ENCODE measurements at regions not wholly inside any gene's neighbourhood (a gene's known extent, or its start where the extent isn't known, plus 50 kb on each side); places are given as distances from the start of the nearest gene placed in this dataset.

DNA sequence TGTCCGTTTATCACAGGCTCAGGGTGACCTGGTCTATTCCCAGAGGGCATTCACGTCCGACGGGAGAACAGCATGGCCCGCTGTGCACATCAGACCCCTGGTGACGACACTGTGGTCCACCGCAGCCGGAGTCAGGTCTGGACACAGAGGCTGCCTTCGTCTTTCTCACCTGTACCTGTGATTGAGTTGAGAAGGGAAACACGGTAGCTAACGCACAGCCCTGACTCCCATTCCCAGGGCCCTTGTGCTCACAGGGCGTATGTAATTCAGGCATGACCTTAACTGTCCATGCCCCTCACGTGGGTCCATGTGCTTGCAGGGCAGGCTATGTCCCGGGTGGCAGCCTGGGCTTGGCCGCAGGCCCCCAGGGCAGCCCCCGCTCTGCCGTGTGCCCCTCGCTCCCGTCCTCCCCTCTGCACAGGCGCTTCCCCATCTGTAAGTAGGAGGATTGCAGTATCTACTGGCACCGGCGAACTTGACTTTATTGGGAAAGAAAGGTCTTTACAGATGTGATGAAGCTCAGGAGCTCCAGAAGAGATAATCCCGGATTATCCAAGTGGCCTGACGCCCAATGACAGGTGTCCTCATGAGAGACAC is 221.3 kb upstream of the TCERG1L start:
- TF ChIP-seq, protein P1, sequence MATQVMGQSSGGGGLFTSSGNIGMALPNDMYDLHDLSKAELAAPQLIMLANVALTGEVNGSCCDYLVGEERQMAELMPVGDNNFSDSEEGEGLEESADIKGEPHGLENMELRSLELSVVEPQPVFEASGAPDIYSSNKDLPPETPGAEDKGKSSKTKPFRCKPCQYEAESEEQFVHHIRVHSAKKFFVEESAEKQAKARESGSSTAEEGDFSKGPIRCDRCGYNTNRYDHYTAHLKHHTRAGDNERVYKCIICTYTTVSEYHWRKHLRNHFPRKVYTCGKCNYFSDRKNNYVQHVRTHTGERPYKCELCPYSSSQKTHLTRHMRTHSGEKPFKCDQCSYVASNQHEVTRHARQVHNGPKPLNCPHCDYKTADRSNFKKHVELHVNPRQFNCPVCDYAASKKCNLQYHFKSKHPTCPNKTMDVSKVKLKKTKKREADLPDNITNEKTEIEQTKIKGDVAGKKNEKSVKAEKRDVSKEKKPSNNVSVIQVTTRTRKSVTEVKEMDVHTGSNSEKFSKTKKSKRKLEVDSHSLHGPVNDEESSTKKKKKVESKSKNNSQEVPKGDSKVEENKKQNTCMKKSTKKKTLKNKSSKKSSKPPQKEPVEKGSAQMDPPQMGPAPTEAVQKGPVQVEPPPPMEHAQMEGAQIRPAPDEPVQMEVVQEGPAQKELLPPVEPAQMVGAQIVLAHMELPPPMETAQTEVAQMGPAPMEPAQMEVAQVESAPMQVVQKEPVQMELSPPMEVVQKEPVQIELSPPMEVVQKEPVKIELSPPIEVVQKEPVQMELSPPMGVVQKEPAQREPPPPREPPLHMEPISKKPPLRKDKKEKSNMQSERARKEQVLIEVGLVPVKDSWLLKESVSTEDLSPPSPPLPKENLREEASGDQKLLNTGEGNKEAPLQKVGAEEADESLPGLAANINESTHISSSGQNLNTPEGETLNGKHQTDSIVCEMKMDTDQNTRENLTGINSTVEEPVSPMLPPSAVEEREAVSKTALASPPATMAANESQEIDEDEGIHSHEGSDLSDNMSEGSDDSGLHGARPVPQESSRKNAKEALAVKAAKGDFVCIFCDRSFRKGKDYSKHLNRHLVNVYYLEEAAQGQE (IDR thresholded peaks at IDR 0.05; ENCODE audit: borderline replicate concordance): no peak
- no peak overlapping the region for H3K4me2 ChIP-seq (ENCODE audit: low read length)
- no peak overlapping the region for H3K27ac ChIP-seq (ENCODE audit: low read length)

GRCh38 chr10:131533846-131534526 is 222.5 kb upstream of the TCERG1L start:
- no peak for TF ChIP-seq MXI1 (conservative IDR thresholded peaks at IDR 0.05; ENCODE audit: poor library complexity, severe bottlenecking)
- TF ChIP-seq EP300 (conservative IDR thresholded peaks at IDR 0.05; ENCODE audit: poor library complexity, severe bottlenecking): no peak
- no peak for TF ChIP-seq CTCF (IDR thresholded peaks at IDR 0.05; ENCODE audit: poor library complexity, severe bottlenecking)
- no peak for TF ChIP-seq EZH2 (IDR thresholded peaks at IDR 0.05; ENCODE audit: borderline replicate concordance, insufficient read depth, low read length, poor library complexity, severe bottlenecking)
- TF ChIP-seq SMC3 (conservative IDR thresholded peaks at IDR 0.05; ENCODE audit: poor library complexity): no peak
- TF ChIP-seq RAD21 (conservative IDR thresholded peaks at IDR 0.05): no peak
- no peak for TF ChIP-seq TAF1 (IDR thresholded peaks at IDR 0.05; ENCODE audit: low read depth)
- TF ChIP-seq, protein P1 (IDR thresholded peaks at IDR 0.05; ENCODE audit: borderline replicate concordance): no peak
- no peak for TF ChIP-seq POLR2AphosphoS5 (IDR thresholded peaks at IDR 0.05)
- H3K27me3 ChIP-seq (ENCODE audit: insufficient read depth, low read depth, low read length): no peaks in the 10 kb centered on the region
- no peaks in the 10 kb centered on the region for H4K20me1 ChIP-seq (ENCODE audit: insufficient read depth)
- no peak overlapping the region for H3K27ac ChIP-seq (ENCODE audit: low read length)
- H3F3A ChIP-seq (ENCODE audit: insufficient read depth, low read length, poor library complexity, severe bottlenecking): no peaks in the 10 kb centered on the region
- no peak overlapping the region for H3K4me3 ChIP-seq (ENCODE audit: low read length)
- H3K79me2 ChIP-seq (replicated peaks; ENCODE audit: insufficient read depth, low read length): no peaks in the 10 kb centered on the region
- no peaks in the 10 kb centered on the region for H3K9me3 ChIP-seq (ENCODE audit: low read length)
- H2AFZ ChIP-seq (ENCODE audit: low read depth, low read length): no peak overlapping the region
- H3K4me2 ChIP-seq (ENCODE audit: low read length): no peak overlapping the region
- no peaks in the 10 kb centered on the region for H3K36me3 ChIP-seq (ENCODE audit: insufficient read depth, low read length)
- H3K9me2 ChIP-seq (ENCODE audit: insufficient read depth, low read length): no peaks in the 10 kb centered on the region
- H3K9ac ChIP-seq (ENCODE audit: low read length): no peak overlapping the region

More for the DNA sequence above, 221.3 kb upstream of the TCERG1L start:
- Histone ChIP-seq H3K79me2 (replicated peaks; ENCODE audit: insufficient read depth, low read length) (no peaks in the 10 kb centered on the region), H2AFZ (ENCODE audit: low read depth, low read length) (no peak overlapping the region), H3K9me2 (ENCODE audit: insufficient read depth, low read length) (no peaks in the 10 kb centered on the region), H3F3A (ENCODE audit: insufficient read depth, low read length, poor library complexity, severe bottlenecking) (no peaks in the 10 kb centered on the region), H3K27me3 (ENCODE audit: insufficient read depth, low read depth, low read length) (no peaks in the 10 kb centered on the region), H3K4me3 (ENCODE audit: low read length) (no peak overlapping the region), H4K20me1 (ENCODE audit: insufficient read depth) (no peaks in the 10 kb centered on the region), H3K9ac (ENCODE audit: low read length) (no peak overlapping the region), H3K36me3 (ENCODE audit: insufficient read depth, low read length) (no peaks in the 10 kb centered on the region), H3K9me3 (ENCODE audit: low read length) (no peaks in the 10 kb centered on the region)
